Rectal smooth muscle tissue (tissue), 1 donor: ENCODE measurements at regions not wholly inside any gene's neighbourhood (a gene's known extent, or its start where the extent isn't known, plus 50 kb on each side); places are given as distances from the start of the nearest gene placed in this dataset.
"Not testable (repeated sequence)": the region's sequence is repeated elsewhere in the genome, so short reads cannot be mapped to it uniquely, and the experiment has no call there.

Experiments
- H3K27ac ChIP-seq: one replicate; pipeline ENCODE4 v1.7.0; 2013; ENCODE audit warnings: low read depth, low read length, inconsistent platforms
- H3K27me3 ChIP-seq: one replicate; pipeline ENCODE4 v1.7.0; 2013; ENCODE audit warnings: low read length; ENCODE audit not compliant: control insufficient read depth, insufficient read depth
- H3K36me3 ChIP-seq: one replicate; pipeline ENCODE4 v1.7.0; 2013; ENCODE audit warnings: low read length; ENCODE audit not compliant: control insufficient read depth, insufficient read depth
- H3K4me1 ChIP-seq: one replicate; pipeline ENCODE4 v1.7.0; 2013; ENCODE audit warnings: low read length; ENCODE audit not compliant: control insufficient read depth, insufficient read depth
- H3K4me3 ChIP-seq: one replicate; pipeline ENCODE4 v1.7.0; 2013; ENCODE audit warnings: low read length
- H3K9ac ChIP-seq: one replicate; pipeline ENCODE4 v1.7.0; 2013; ENCODE audit warnings: low read length

GRCh38 chr21:13812191-13812590 lies 202.6 kb downstream of the POTED start:
- not testable (repeated sequence) for H3K27me3 ChIP-seq, H3K9ac ChIP-seq, H3K4me3 ChIP-seq, H3K4me1 ChIP-seq, H3K27ac ChIP-seq, H3K36me3 ChIP-seq

- H3K27me3 ChIP-seq, H3K4me3 ChIP-seq, H3K36me3 ChIP-seq, H3K9ac ChIP-seq, H3K4me1 ChIP-seq, H3K27ac ChIP-seq: not testable (repeated sequence)
Measured at GRCh38 chr21:13810559-13810958, 201.0 kb downstream of the POTED start.

GRCh38 chr21:13806444-13806843 lies 196.9 kb downstream of the POTED start:
- H3K4me3 ChIP-seq, H3K27ac ChIP-seq, H3K9ac ChIP-seq, H3K4me1 ChIP-seq, H3K27me3 ChIP-seq, H3K36me3 ChIP-seq: not testable (repeated sequence)

- H3K27me3 ChIP-seq, H3K9ac ChIP-seq, H3K4me3 ChIP-seq, H3K27ac ChIP-seq, H3K36me3 ChIP-seq, H3K4me1 ChIP-seq: not testable (repeated sequence)
Measured at GRCh38 chr21:13802757-13803156, 193.2 kb downstream of the POTED start.
